ENCODE measurements at regions not wholly inside any gene's neighbourhood (a gene's known extent, or its start where the extent isn't known, plus 50 kb on each side); places are given as distances from the start of the nearest gene placed in this dataset.

DNA sequence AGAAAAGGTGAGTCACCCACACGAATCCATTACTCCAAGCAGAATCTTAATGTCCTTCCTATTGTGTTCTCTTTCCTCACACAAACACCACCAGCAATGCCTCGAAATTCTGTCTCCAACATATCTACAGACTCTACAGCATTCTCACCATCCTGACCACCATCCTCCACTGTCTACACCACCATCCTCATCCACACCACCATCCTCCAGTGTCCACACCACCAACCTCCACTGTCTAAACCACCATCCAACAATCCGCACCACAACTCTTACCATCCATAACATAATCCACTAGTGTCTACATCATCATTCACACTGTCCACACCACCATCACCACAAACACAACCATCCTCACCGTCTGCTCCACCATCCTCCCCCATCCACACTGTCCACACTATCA, 121.6 kb upstream of the ALKAL2 start:
- Mint-ChIP-seq H3K9me3 (ENCODE audit: unreplicated experiment) (no peaks in the 10 kb centered on the region), H3K27me3 (ENCODE audit: unreplicated experiment) (peaks cover 12% of the 10 kb centered on the region), H3K4me1 (ENCODE audit: unreplicated experiment) (no peaks in the 10 kb centered on the region), H3K4me3 (ENCODE audit: unreplicated experiment) (no peak overlapping the region), H3K36me3 (ENCODE audit: low read depth, unreplicated experiment) (peaks cover 5% of the 10 kb centered on the region), H3K27ac (ENCODE audit: unreplicated experiment) (no peak overlapping the region)
- TF ChIP-seq CTCF (IDR thresholded peaks at IDR 0.05; ENCODE audit: unreplicated experiment): no peak
- no peak for DNase-seq (ENCODE audit: low spot score)

- no peaks in the 10 kb centered on the region for H3K4me1 Mint-ChIP-seq (ENCODE audit: unreplicated experiment)
- H3K4me3 Mint-ChIP-seq (ENCODE audit: unreplicated experiment): no peak overlapping the region
- H3K27ac Mint-ChIP-seq (ENCODE audit: unreplicated experiment): no peak overlapping the region
- peaks cover 5% of the 10 kb centered on the region for H3K36me3 Mint-ChIP-seq (ENCODE audit: low read depth, unreplicated experiment)
- peaks cover 12% of the 10 kb centered on the region for H3K27me3 Mint-ChIP-seq (ENCODE audit: unreplicated experiment)
- no peak for DNase-seq (ENCODE audit: low spot score)
- no peaks in the 10 kb centered on the region for H3K9me3 Mint-ChIP-seq (ENCODE audit: unreplicated experiment)
- TF ChIP-seq CTCF (IDR thresholded peaks at IDR 0.05; ENCODE audit: unreplicated experiment): no peak
Measured at GRCh38 chr2:407630-408029, 119.7 kb upstream of the ALKAL2 start.

DNA sequence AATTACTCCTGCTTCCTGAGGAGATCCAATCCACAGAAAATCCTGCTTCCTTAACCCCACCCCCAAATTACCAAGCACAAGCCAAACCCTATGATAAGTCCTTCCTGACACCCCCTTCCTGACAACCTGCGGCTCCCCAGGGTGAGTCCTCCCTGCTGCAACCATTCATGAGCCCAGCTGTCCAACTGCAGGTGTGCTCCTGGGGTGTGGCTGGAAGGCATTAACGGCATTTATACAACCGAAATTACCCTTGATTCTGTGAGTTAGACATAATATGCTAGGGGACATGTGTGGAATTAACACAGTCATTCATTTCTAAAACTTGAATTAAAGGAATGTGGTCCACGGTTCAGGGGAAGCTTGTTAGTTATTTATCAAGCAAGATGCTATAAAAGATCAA, 119.0 kb upstream of the ALKAL2 start:
- H3K9me3 Mint-ChIP-seq (ENCODE audit: unreplicated experiment): no peaks in the 10 kb centered on the region
- H3K27me3 Mint-ChIP-seq (ENCODE audit: unreplicated experiment): peaks cover 12% of the 10 kb centered on the region
- H3K4me3 Mint-ChIP-seq (ENCODE audit: unreplicated experiment): no peak overlapping the region
- no peak for TF ChIP-seq CTCF (IDR thresholded peaks at IDR 0.05; ENCODE audit: unreplicated experiment)
- no peaks in the 10 kb centered on the region for H3K4me1 Mint-ChIP-seq (ENCODE audit: unreplicated experiment)
- DNase-seq (ENCODE audit: low spot score): no peak
- H3K36me3 Mint-ChIP-seq (ENCODE audit: low read depth, unreplicated experiment): peaks cover 5% of the 10 kb centered on the region
- H3K27ac Mint-ChIP-seq (ENCODE audit: unreplicated experiment): no peak overlapping the region

GRCh38 chr2:406231-406630, 118.3 kb upstream of the ALKAL2 start:
- no peak for TF ChIP-seq CTCF (IDR thresholded peaks at IDR 0.05; ENCODE audit: unreplicated experiment)
- H3K27ac Mint-ChIP-seq (ENCODE audit: unreplicated experiment): no peak overlapping the region
- H3K36me3 Mint-ChIP-seq (ENCODE audit: low read depth, unreplicated experiment): peaks cover 5% of the 10 kb centered on the region
- no peak for DNase-seq (ENCODE audit: low spot score)
- peaks cover 12% of the 10 kb centered on the region for H3K27me3 Mint-ChIP-seq (ENCODE audit: unreplicated experiment)
- no peaks in the 10 kb centered on the region for H3K4me1 Mint-ChIP-seq (ENCODE audit: unreplicated experiment)
- H3K4me3 Mint-ChIP-seq (ENCODE audit: unreplicated experiment): no peak overlapping the region
- no peaks in the 10 kb centered on the region for H3K9me3 Mint-ChIP-seq (ENCODE audit: unreplicated experiment)

- Mint-ChIP-seq H3K4me3 (ENCODE audit: unreplicated experiment) (no peak overlapping the region), H3K27me3 (ENCODE audit: unreplicated experiment) (peaks cover 4% of the 10 kb centered on the region), H3K27ac (ENCODE audit: unreplicated experiment) (no peak overlapping the region), H3K9me3 (ENCODE audit: unreplicated experiment) (no peaks in the 10 kb centered on the region), H3K4me1 (ENCODE audit: unreplicated experiment) (no peaks in the 10 kb centered on the region), H3K36me3 (ENCODE audit: low read depth, unreplicated experiment) (no peaks in the 10 kb centered on the region)
- no peak for TF ChIP-seq CTCF (IDR thresholded peaks at IDR 0.05; ENCODE audit: unreplicated experiment)
- no peak for DNase-seq (ENCODE audit: low spot score)
Measured at GRCh38 chr2:404581-404980, 116.7 kb upstream of the ALKAL2 start.

All from endothelial cell (in vitro differentiated cells).